K562 (cell line): ENCODE measurements at regions not wholly inside any gene's neighbourhood (a gene's known extent, or its start where the extent isn't known, plus 50 kb on each side); places are given as distances from the start of the nearest gene placed in this dataset.

Experiments
- ATAC-seq: fragments of 200-7000 bp; cut with Tn5 transposase; 3 replicates; pipeline ENCODE4 v1.9.1; 2020; ENCODE audit warnings: moderate library complexity
- BruUV-seq: library from RNA; stranded (reverse); fragments of 400-500 nt; replicated peaks from 2 replicates; lab custom pipeline; 2021; lab: Mats Ljungman, UMichigan
- CTCF ChIA-PET: fragments of 300-600 bp; formaldehyde crosslinking; extraction: SDS; loops from one replicate; lab custom pipeline; 2021; ENCODE audit warnings: low intra/inter-chr PET ratio; lab: Yijun Ruan, JAX
- POLR2A ChIA-PET: fragments of 300-600, 350-650 bp; sonication (Branson Sonifier 250); formaldehyde crosslinking; extraction: SDS; loops from one replicate; lab custom pipeline; 2021; ENCODE audit warnings: antibody characterized with exemption, inconsistent platforms; lab: Yijun Ruan, JAX
- DNase-seq, 4 experiments: peaks; one replicate each; pipeline versions ENCODE4 v3.0.0 to v3.0.0-alpha.2; 2011 to 2018; ENCODE audit warnings: low spot score in 3 of 4, mixed read lengths in 3 of 4; ENCODE audit errors: extremely low read depth in 1 of 4
- FAIRE-seq: peaks from 2 replicates; lab custom pipeline; 2011; peaks lifted over from hg19 to GRCh38; lab: Jason Lieb, UNC
- H2AFZ ChIP-seq: 2 replicates; pipeline ENCODE4 v1.6.0; 2011; ENCODE audit warnings: low read depth, low read length, control low read depth, inconsistent platforms
- H3K27ac ChIP-seq: fragments of 200-600 bp; 3 replicates; pipeline ENCODE4 v1.8.0; 2011; ENCODE audit warnings: low read depth, mild to moderate bottlenecking, control low read depth, inconsistent platforms, low read length, moderate library complexity, mixed read lengths; ENCODE audit errors: extremely low read depth
- H3K27me3 ChIP-seq, 2 experiments: fragments of 300-600 bp in 1 of 2; 2 replicates in 1 of 2; 3 replicates in 1 of 2; pipeline versions ENCODE4 v1.6.0 to v1.8.0; 2011; ENCODE audit warnings: inconsistent platforms in 2 of 2, low read length in 2 of 2, mild to moderate bottlenecking in 1 of 2, mixed read lengths in 1 of 2, moderate library complexity in 1 of 2; ENCODE audit not compliant: control insufficient read depth in 2 of 2, insufficient read depth in 2 of 2
- H3K36me3 ChIP-seq: fragments of 300-600 bp; 3 replicates; pipeline ENCODE4 v1.8.0; 2011; ENCODE audit warnings: mild to moderate bottlenecking, low read length, inconsistent platforms; ENCODE audit not compliant: control insufficient read depth, insufficient read depth
- H3K4me1 ChIP-seq, 2 experiments: fragments of 200-600 bp in 1 of 2; replicated peaks in 1 of 2; 2 replicates in 1 of 2; 3 replicates in 1 of 2; pipeline versions ENCODE4 v1.5.1 to v1.8.0; 2011; ENCODE audit warnings: inconsistent platforms in 2 of 2, low read length in 2 of 2, mild to moderate bottlenecking in 1 of 2, mixed read lengths in 1 of 2, moderate library complexity in 1 of 2; ENCODE audit not compliant: control insufficient read depth in 2 of 2, insufficient read depth in 2 of 2
- H3K4me2 ChIP-seq: 2 replicates; pipeline ENCODE4 v1.6.1; 2011; ENCODE audit warnings: low read length, control low read depth, inconsistent platforms, mixed read lengths; ENCODE audit not compliant: insufficient read depth
- H3K4me3 ChIP-seq: fragments of 200-600 bp; sonication (generic), shearing (Covaris generic); 2 replicates; pipeline ENCODE4 v1.5.1; 2016; ENCODE audit warnings: control low read depth, inconsistent platforms
- H3K79me2 ChIP-seq: fragments of 200-600 bp; 3 replicates; pipeline ENCODE4 v1.8.0; 2011; ENCODE audit warnings: low read length, inconsistent platforms; ENCODE audit not compliant: control insufficient read depth, insufficient read depth
- H3K9ac ChIP-seq, 2 experiments: 2 replicates each; pipeline versions ENCODE4 v1.6.0 to v1.6.1; 2011; ENCODE audit warnings: low read depth in 2 of 2, low read length in 2 of 2, control low read depth in 1 of 2, inconsistent platforms in 1 of 2, mild to moderate bottlenecking in 1 of 2, mixed read lengths in 1 of 2; ENCODE audit not compliant: insufficient read depth in 1 of 2
- H3K9me1 ChIP-seq: one replicate; pipeline ENCODE4 v1.6.0; 2011; ENCODE audit warnings: inconsistent platforms, mild to moderate bottlenecking, low read length, moderate library complexity; ENCODE audit not compliant: control insufficient read depth, insufficient read depth
- H3K9me3 ChIP-seq: replicated peaks from 2 replicates; pipeline ENCODE4 v1.5.1; 2011; ENCODE audit warnings: low read depth, low read length, inconsistent platforms; ENCODE audit not compliant: control insufficient read depth, insufficient read depth
- H4K20me1 ChIP-seq: replicated peaks from 2 replicates; pipeline ENCODE4 v1.6.1; 2011; ENCODE audit warnings: low read length, inconsistent platforms, mixed read lengths; ENCODE audit not compliant: control insufficient read depth, insufficient read depth
- ATF7 ChIP-seq: fragments of 450-650 bp; IDR thresholded peaks from 2 replicates; pipeline ENCODE4 v1.7.1; 2014; ENCODE audit warnings: mild to moderate bottlenecking, moderate library complexity
- BCL6 ChIP-seq: fragments of 250-450 bp; sonication (Bioruptor Pico); IDR thresholded peaks from 2 replicates; pipeline ENCODE4 v1.4.0; 2020
- E2F3 ChIP-seq: fragments of 250-450 bp; sonication (Bioruptor Pico); IDR thresholded peaks from 2 replicates; pipeline ENCODE4 v1.4.0; 2020; ENCODE audit warnings: mild to moderate bottlenecking
- EGR1 ChIP-seq: fragments of 450-650 bp; conservative IDR thresholded peaks from 2 replicates; pipeline ENCODE4 v1.6.1; 2017; ENCODE audit warnings: mild to moderate bottlenecking
- ELF4 ChIP-seq: fragments of 450-650 bp; formaldehyde crosslinking; IDR thresholded peaks from 2 replicates; pipeline ENCODE4 v1.4.0; 2022; ENCODE audit warnings: missing genetic modification characterization
- HDAC6 ChIP-seq: IDR thresholded peaks from 2 replicates; pipeline ENCODE4 v1.6.1; 2012; ENCODE audit warnings: low read depth, mild to moderate bottlenecking, control low read depth, inconsistent platforms, low read length, moderate library complexity
- KAT2B ChIP-seq: IDR thresholded peaks from one replicate; pipeline ENCODE4 v1.6.1; 2012; ENCODE audit warnings: low read depth, mild to moderate bottlenecking, control low read depth, inconsistent platforms, low read length, moderate library complexity
- MEIS2 ChIP-seq: fragments of 450-650 bp; IDR thresholded peaks from 2 replicates; pipeline ENCODE4 v1.6.1; 2014; ENCODE audit warnings: mild to moderate bottlenecking; ENCODE audit not compliant: partially characterized antibody
- NFE2 ChIP-seq: IDR thresholded peaks from 2 replicates; pipeline ENCODE4 v1.6.1; 2014; ENCODE audit warnings: antibody characterized with exemption, low read depth
- POLR3G ChIP-seq: IDR thresholded peaks from 2 replicates; pipeline ENCODE4 v1.6.1; 2011; ENCODE audit not compliant: insufficient read length, insufficient replicate concordance; ENCODE audit errors: extremely low read depth
- TEAD1 ChIP-seq, 2 experiments: fragments of 450-650 bp in 1 of 2; sonication (generic) in 1 of 2; formaldehyde crosslinking; IDR thresholded peaks; 2 replicates each; pipeline versions ENCODE4 v1.4.0 to v1.8.0; 2020 to 2022; ENCODE audit warnings: mild to moderate bottlenecking in 2 of 2, missing genetic modification reagents in 1 of 2
- TRIM28 ChIP-seq: fragments of 450-650 bp; IDR thresholded peaks from 2 replicates; pipeline ENCODE4 v1.6.1; 2017
- WGBS: fragments of 100-300 bp; shearing (Covaris generic); methylation state at CpG from one replicate; pipeline ENCODE4 v1.1.6; 2016; ENCODE audit warnings: low coverage, mixed read lengths; ENCODE audit not compliant: insufficient coverage; ENCODE audit errors: missing lambda C conversion rate; 5-methylcytosine and 5-hydroxymethylcytosine counted together
- in situ Hi-C: fragments of 300-500 bp; cut with MboI; formaldehyde crosslinking; loops from 4 replicates; pipeline ENCODE4 v1.15.0; 2018; ENCODE audit warnings: inconsistent platforms, mixed read lengths
- intact Hi-C: fragments of 100-400 bp; cut with micrococcal nuclease; formaldehyde crosslinking; loops from 2 replicates; pipeline ENCODE4 v1.14.2; 2022
- TF ChIP-seq, protein P1 (sequence below): sonication (generic); formaldehyde crosslinking; IDR thresholded peaks from 2 replicates; pipeline ENCODE4 v1.8.1; 2023; ENCODE audit warnings: mild to moderate bottlenecking, missing genetic modification reagents
- TF ChIP-seq, protein P2 (sequence below): sonication (generic); formaldehyde crosslinking; IDR thresholded peaks from 2 replicates; pipeline ENCODE4 v1.8.0; 2022; ENCODE audit warnings: missing genetic modification reagents, mild to moderate bottlenecking, moderate library complexity, borderline replicate concordance
- TF ChIP-seq, protein P3 (sequence below): conservative IDR thresholded peaks from 2 replicates; pipeline ENCODE4 v1.6.1; 2011; ENCODE audit warnings: low read depth, mild to moderate bottlenecking, low read length; ENCODE audit not compliant: control insufficient read depth

DNA sequence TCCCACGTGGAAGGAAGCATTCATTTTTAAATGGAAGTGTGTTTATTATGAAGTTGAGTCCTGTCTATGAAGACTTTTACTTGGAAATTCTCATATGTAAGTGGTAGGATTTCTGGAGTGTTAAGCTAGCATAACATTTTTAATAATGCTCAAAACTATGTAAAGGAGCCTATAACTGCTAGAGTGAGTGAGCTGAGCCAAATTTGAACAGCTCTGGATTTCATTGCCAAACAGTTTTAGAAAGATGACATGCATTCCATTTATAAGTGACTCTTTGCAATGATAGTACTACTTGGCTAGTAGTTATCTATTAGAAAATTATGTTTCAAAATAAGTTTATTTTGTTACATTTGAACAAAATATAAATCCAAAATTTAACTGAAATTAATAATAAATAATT, 721.2 kb downstream of the LUZP2 start:
- ChIA-PET CTCF (no interaction called here), POLR2A (interaction anchor here (0.6 kb wide), 1 partner anchor 290 kb away, joined by 3 read pairs; no protein-coding TSS in a partner anchor)
- Histone ChIP-seq H4K20me1 (no peaks in the 10 kb centered on the region), H3K27me3 (no peaks in the 10 kb centered on the region), H3K9ac (no peak overlapping the region), H3K4me1 (no peaks in the 10 kb centered on the region), H3K36me3 (no peaks in the 10 kb centered on the region), H3K79me2 (no peaks in the 10 kb centered on the region), H3K27ac (no peak overlapping the region), H2AFZ (no peak overlapping the region), H3K9me1 (no peaks in the 10 kb centered on the region), H3K4me2 (no peak overlapping the region), H3K9me3 (no peaks in the 10 kb centered on the region), H3K4me3 (no peak overlapping the region)
- intact Hi-C loops (no loop called here), in situ Hi-C loops (no loop called here)
- WGBS, result 0% methylated on average over 1 of the region's 1 CpG
- DNase-seq, result no peak
- no peak for FAIRE-seq
- no TSS peak for BruUV-seq
- TF ChIP-seq NFE2 (no peak), E2F3 (CRISPR knock-in tag) (no peak), TRIM28 (no peak), TEAD1 (CRISPR knock-in tag; IDR thresholded peaks at IDR 0.05) (no peak), ATF7 (no peak), HDAC6 (no peak), KAT2B (no peak), BCL6 (no peak), POLR3G (no peak), EGR1 (no peak), MEIS2 (no peak), ELF4 (no peak)
- TF ChIP-seq, protein P1, sequence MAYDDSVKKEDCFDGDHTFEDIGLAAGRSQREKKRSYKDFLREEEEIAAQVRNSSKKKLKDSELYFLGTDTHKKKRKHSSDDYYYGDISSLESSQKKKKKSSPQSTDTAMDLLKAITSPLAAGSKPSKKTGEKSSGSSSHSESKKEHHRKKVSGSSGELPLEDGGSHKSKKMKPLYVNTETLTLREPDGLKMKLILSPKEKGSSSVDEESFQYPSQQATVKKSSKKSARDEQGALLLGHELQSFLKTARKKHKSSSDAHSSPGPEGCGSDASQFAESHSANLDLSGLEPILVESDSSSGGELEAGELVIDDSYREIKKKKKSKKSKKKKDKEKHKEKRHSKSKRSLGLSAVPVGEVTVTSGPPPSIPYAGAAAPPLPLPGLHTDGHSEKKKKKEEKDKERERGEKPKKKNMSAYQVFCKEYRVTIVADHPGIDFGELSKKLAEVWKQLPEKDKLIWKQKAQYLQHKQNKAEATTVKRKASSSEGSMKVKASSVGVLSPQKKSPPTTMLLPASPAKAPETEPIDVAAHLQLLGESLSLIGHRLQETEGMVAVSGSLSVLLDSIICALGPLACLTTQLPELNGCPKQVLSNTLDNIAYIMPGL (CRISPR knock-in tag), result no peak
- TF ChIP-seq, protein P2, sequence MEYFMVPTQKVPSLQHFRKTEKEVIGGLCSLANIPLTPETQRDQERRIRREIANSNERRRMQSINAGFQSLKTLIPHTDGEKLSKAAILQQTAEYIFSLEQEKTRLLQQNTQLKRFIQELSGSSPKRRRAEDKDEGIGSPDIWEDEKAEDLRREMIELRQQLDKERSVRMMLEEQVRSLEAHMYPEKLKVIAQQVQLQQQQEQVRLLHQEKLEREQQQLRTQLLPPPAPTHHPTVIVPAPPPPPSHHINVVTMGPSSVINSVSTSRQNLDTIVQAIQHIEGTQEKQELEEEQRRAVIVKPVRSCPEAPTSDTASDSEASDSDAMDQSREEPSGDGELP (CRISPR knock-in tag), result no peak
- TF ChIP-seq, protein P3, sequence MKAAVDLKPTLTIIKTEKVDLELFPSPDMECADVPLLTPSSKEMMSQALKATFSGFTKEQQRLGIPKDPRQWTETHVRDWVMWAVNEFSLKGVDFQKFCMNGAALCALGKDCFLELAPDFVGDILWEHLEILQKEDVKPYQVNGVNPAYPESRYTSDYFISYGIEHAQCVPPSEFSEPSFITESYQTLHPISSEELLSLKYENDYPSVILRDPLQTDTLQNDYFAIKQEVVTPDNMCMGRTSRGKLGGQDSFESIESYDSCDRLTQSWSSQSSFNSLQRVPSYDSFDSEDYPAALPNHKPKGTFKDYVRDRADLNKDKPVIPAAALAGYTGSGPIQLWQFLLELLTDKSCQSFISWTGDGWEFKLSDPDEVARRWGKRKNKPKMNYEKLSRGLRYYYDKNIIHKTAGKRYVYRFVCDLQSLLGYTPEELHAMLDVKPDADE, result no peak
- ATAC-seq, result no peak
